Neural cell (in vitro differentiated cells): ENCODE measurements at regions not wholly inside any gene's neighbourhood (a gene's known extent, or its start where the extent isn't known, plus 50 kb on each side); places are given as distances from the start of the nearest gene placed in this dataset.

ENCODE experiments used
- H2AFZ ChIP-seq: fragments of 200-600, 300-800 bp; sonication (generic), shearing (Covaris generic); 2 replicates; pipeline ENCODE4 v1.6.0; 2014; ENCODE audit warnings: low read depth, mild to moderate bottlenecking, antibody characterized with exemption, low read length, moderate library complexity
- H3F3A ChIP-seq: fragments of 200-600 bp; shearing (Covaris generic); 2 replicates; pipeline ENCODE4 v1.6.1; 2016; ENCODE audit warnings: mild to moderate bottlenecking, moderate library complexity, mixed read lengths, antibody characterized with exemption, low read length; ENCODE audit not compliant: insufficient read depth, poor library complexity, severe bottlenecking
- H3K27ac ChIP-seq: fragments of 200-600, 300-800 bp; sonication (generic), shearing (Covaris generic); 2 replicates; pipeline ENCODE4 v1.5.1; 2014; ENCODE audit warnings: mild to moderate bottlenecking, low read length, moderate library complexity
- H3K27me3 ChIP-seq: fragments of 300-800, 200-600 bp; sonication (generic), shearing (Covaris generic); 2 replicates; pipeline ENCODE4 v1.6.0; 2014; ENCODE audit warnings: mild to moderate bottlenecking, low read depth, low read length, moderate library complexity; ENCODE audit not compliant: insufficient read depth
- H3K36me3 ChIP-seq: fragments of 300-800, 200-600 bp; sonication (generic), shearing (Covaris generic); 2 replicates; pipeline ENCODE4 v1.5.1; 2014; ENCODE audit warnings: mild to moderate bottlenecking, antibody characterized with exemption, low read length, moderate library complexity; ENCODE audit not compliant: insufficient read depth
- H3K4me2 ChIP-seq: fragments of 300-800, 200-600 bp; sonication (generic), shearing (Covaris generic); 2 replicates; pipeline ENCODE4 v1.6.0; 2014; ENCODE audit warnings: mild to moderate bottlenecking, low read length
- H3K4me3 ChIP-seq: fragments of 300-800, 200-600 bp; sonication (generic), shearing (Covaris generic); 2 replicates; pipeline ENCODE4 v1.5.1; 2014; ENCODE audit warnings: mild to moderate bottlenecking, low read length, moderate library complexity
- H3K79me2 ChIP-seq: fragments of 200-600 bp; shearing (Covaris generic); replicated peaks from 2 replicates; pipeline ENCODE4 v1.6.0; 2014; ENCODE audit warnings: mild to moderate bottlenecking, low read length, moderate library complexity; ENCODE audit not compliant: insufficient read depth
- H3K9ac ChIP-seq: fragments of 300-800, 200-600 bp; sonication (generic), shearing (Covaris generic); 2 replicates; pipeline ENCODE4 v1.6.1; 2016; ENCODE audit warnings: mild to moderate bottlenecking, low read length, mixed read lengths
- H3K9me2 ChIP-seq: fragments of 200-600 bp; shearing (Covaris generic); 2 replicates; pipeline ENCODE4 v1.6.1; 2016; ENCODE audit warnings: mild to moderate bottlenecking, low read length, mixed read lengths; ENCODE audit not compliant: insufficient read depth
- H3K9me3 ChIP-seq: fragments of 200-600, 300-800 bp; sonication (generic), shearing (Covaris generic); 2 replicates; pipeline ENCODE4 v1.6.1; 2016; ENCODE audit warnings: mild to moderate bottlenecking, mixed run types, low read length, moderate library complexity, mixed read lengths
- H4K20me1 ChIP-seq: fragments of 200-600 bp; shearing (Covaris generic); 2 replicates; pipeline ENCODE4 v1.6.1; 2016; ENCODE audit warnings: mild to moderate bottlenecking, mixed run types; ENCODE audit not compliant: insufficient read depth
- CTCF ChIP-seq: fragments of 450-650 bp; IDR thresholded peaks from 2 replicates; pipeline ENCODE4 v1.5.1; 2014; ENCODE audit warnings: antibody characterized with exemption, mild to moderate bottlenecking, moderate library complexity; ENCODE audit not compliant: poor library complexity, severe bottlenecking
- EP300 ChIP-seq: fragments of 450-650 bp; conservative IDR thresholded peaks from 2 replicates; pipeline ENCODE4 v1.6.1; 2014; ENCODE audit warnings: antibody characterized with exemption, mild to moderate bottlenecking, moderate library complexity; ENCODE audit not compliant: poor library complexity, severe bottlenecking
- EZH2 ChIP-seq: fragments of 200-600, 300-800 bp; shearing (Covaris generic), sonication (generic); IDR thresholded peaks from 2 replicates; pipeline ENCODE4 v1.6.1; 2014; ENCODE audit warnings: antibody characterized with exemption, low read length, borderline replicate concordance, mild to moderate bottlenecking; ENCODE audit not compliant: insufficient read depth, poor library complexity, severe bottlenecking
- MXI1 ChIP-seq: fragments of 450-650 bp; conservative IDR thresholded peaks from 2 replicates; pipeline ENCODE4 v1.6.1; 2014; ENCODE audit warnings: antibody characterized with exemption, mild to moderate bottlenecking; ENCODE audit not compliant: poor library complexity, severe bottlenecking
- POLR2AphosphoS5 ChIP-seq: IDR thresholded peaks from 2 replicates; pipeline ENCODE4 v1.6.1; 2012
- RAD21 ChIP-seq: fragments of 450-650 bp; conservative IDR thresholded peaks from 2 replicates; pipeline ENCODE4 v1.6.1; 2014; ENCODE audit warnings: antibody characterized with exemption, mild to moderate bottlenecking, moderate library complexity
- REST ChIP-seq: IDR thresholded peaks from 2 replicates; pipeline ENCODE4 v1.6.1; 2012; ENCODE audit warnings: borderline replicate concordance
- SMC3 ChIP-seq: fragments of 450-650 bp; conservative IDR thresholded peaks from 2 replicates; pipeline ENCODE4 v1.6.1; 2014; ENCODE audit warnings: antibody characterized with exemption, mild to moderate bottlenecking, moderate library complexity; ENCODE audit not compliant: poor library complexity
- TAF1 ChIP-seq: IDR thresholded peaks from 2 replicates; pipeline ENCODE4 v1.6.1; 2012; ENCODE audit warnings: low read depth

GRCh38 chr2:159849160-159849813 is 51.3 kb upstream of the CD302 start:
- TF ChIP-seq POLR2AphosphoS5 (no peak), REST (no peak), SMC3 (no peak), EP300 (no peak), MXI1 (no peak), CTCF (no peak), RAD21 (no peak), TAF1 (no peak), EZH2 (no peak)
- H3K27me3 ChIP-seq: no peaks in the 10 kb centered on the region
- no peaks in the 10 kb centered on the region for H3F3A ChIP-seq
- H3K4me3 ChIP-seq: no peak overlapping the region
- H3K79me2 ChIP-seq: no peaks in the 10 kb centered on the region
- no peaks in the 10 kb centered on the region for H3K9me3 ChIP-seq
- H3K9ac ChIP-seq: no peak overlapping the region
- no peak overlapping the region for H3K27ac ChIP-seq
- H3K9me2 ChIP-seq: no peaks in the 10 kb centered on the region
- no peaks in the 10 kb centered on the region for H4K20me1 ChIP-seq
- H3K36me3 ChIP-seq: no peaks in the 10 kb centered on the region
- no peak overlapping the region for H3K4me2 ChIP-seq
- H2AFZ ChIP-seq: no peak overlapping the region
